ENCODE measurements at regions not wholly inside any gene's neighbourhood (a gene's known extent, or its start where the extent isn't known, plus 50 kb on each side); places are given as distances from the start of the nearest gene placed in this dataset.

GRCh38 chr1:82628887-82629286, 828.2 kb downstream of the ADGRL2 start:
- TF ChIP-seq GATA2 (IDR thresholded peaks at IDR 0.05; ENCODE audit: low read depth, low read length) (no peak), GATA3 (IDR thresholded peaks at IDR 0.05; ENCODE audit: low read depth, low read length) (no peak)
